Endothelial cell of umbilical vein (primary cell): ENCODE measurements at regions not wholly inside any gene's neighbourhood (a gene's known extent, or its start where the extent isn't known, plus 50 kb on each side); places are given as distances from the start of the nearest gene placed in this dataset.

Experiments
- BruUV-seq: library from RNA; stranded (reverse); fragments of 400-500 nt; replicated peaks from 2 replicates; lab custom pipeline; 2021; lab: Mats Ljungman, UMichigan
- CTCF ChIA-PET: fragments of 300-600, 350-600 bp; sonication (Branson Sonifier 250); formaldehyde crosslinking; loops from one replicate; lab custom pipeline; 2021; ENCODE audit warnings: antibody characterized with exemption, inconsistent platforms; lab: Charles Lee
- POLR2A ChIA-PET: fragments of 300-600, 350-600 bp; sonication (Branson Sonifier 250); formaldehyde crosslinking; loops from one replicate; lab custom pipeline; 2021; ENCODE audit warnings: antibody characterized with exemption, inconsistent platforms; lab: Charles Lee
- DNase-seq: peaks from one replicate; pipeline ENCODE4 v3.0.0-alpha.2; 2011; ENCODE audit warnings: low read depth, low spot score
- FAIRE-seq: peaks from 2 replicates; lab custom pipeline; 2011; peaks lifted over from hg19 to GRCh38; lab: Jason Lieb, UNC
- H2AFZ ChIP-seq: 2 replicates; pipeline ENCODE4 v1.6.0; 2012; ENCODE audit warnings: low read depth, low read length, control low read depth, inconsistent platforms
- H3K27ac ChIP-seq: 2 replicates; pipeline ENCODE4 v1.5.1; 2011; ENCODE audit warnings: low read depth, mild to moderate bottlenecking, control low read depth, low read length, moderate library complexity; ENCODE audit not compliant: insufficient read depth
- H3K27me3 ChIP-seq, 2 experiments: 2 replicates each; pipeline versions ENCODE4 v1.6.0 to v1.6.1; 2011; ENCODE audit warnings: low read length in 2 of 2, mixed read lengths in 1 of 2; ENCODE audit not compliant: control insufficient read depth in 2 of 2, insufficient read depth in 2 of 2
- H3K36me3 ChIP-seq, 2 experiments: 2 replicates in 1 of 2; 3 replicates in 1 of 2; pipeline ENCODE4 v1.5.1; 2011; ENCODE audit warnings: low read length in 2 of 2, mild to moderate bottlenecking in 1 of 2, moderate library complexity in 1 of 2; ENCODE audit not compliant: control insufficient read depth in 2 of 2, insufficient read depth in 2 of 2; ENCODE audit errors: extremely low read depth in 1 of 2
- H3K4me1 ChIP-seq: 3 replicates; pipeline ENCODE4 v1.5.1; 2011; ENCODE audit warnings: mild to moderate bottlenecking, low read length; ENCODE audit not compliant: control insufficient read depth, insufficient read depth; ENCODE audit errors: extremely low read depth
- H3K4me2 ChIP-seq: 2 replicates; pipeline ENCODE4 v1.6.1; 2011; ENCODE audit warnings: low read length, control low read depth, mixed read lengths; ENCODE audit not compliant: insufficient read depth
- H3K4me3 ChIP-seq, 3 experiments: fragments of 200-600 bp in 1 of 3; sonication (generic), shearing (Covaris generic) in 1 of 3; replicated peaks in 1 of 3; 2 replicates each; pipeline ENCODE4 v1.5.1; 2011 to 2016; ENCODE audit warnings: control low read depth in 3 of 3, low read length in 3 of 3, mild to moderate bottlenecking in 2 of 3, inconsistent platforms in 1 of 3, low read depth in 1 of 3, moderate library complexity in 1 of 3; ENCODE audit not compliant: insufficient read depth in 1 of 3
- H3K79me2 ChIP-seq: 2 replicates; pipeline ENCODE4 v1.6.0; 2012; ENCODE audit warnings: low read length, inconsistent platforms; ENCODE audit not compliant: control insufficient read depth, insufficient read depth
- H3K9ac ChIP-seq: replicated peaks from 2 replicates; pipeline ENCODE3; 2011; ENCODE audit warnings: low read length, control low read depth; ENCODE audit not compliant: insufficient read depth; ENCODE audit errors: extremely low read depth
- H3K9me1 ChIP-seq: replicated peaks from 3 replicates; pipeline ENCODE4 v1.6.0; 2011; ENCODE audit warnings: mild to moderate bottlenecking, low read length; ENCODE audit not compliant: control insufficient read depth, insufficient read depth; ENCODE audit errors: extremely low read depth
- H3K9me3 ChIP-seq: replicated peaks from 2 replicates; pipeline ENCODE4 v1.5.1; 2012; ENCODE audit warnings: low read length, inconsistent platforms; ENCODE audit not compliant: control insufficient read depth, insufficient read depth
- H4K20me1 ChIP-seq: replicated peaks from 2 replicates; pipeline ENCODE3; 2011; ENCODE audit warnings: mild to moderate bottlenecking, low read length; ENCODE audit not compliant: control insufficient read depth, insufficient read depth; ENCODE audit errors: extremely low read depth
- EZH2 ChIP-seq: IDR thresholded peaks from 2 replicates; pipeline ENCODE4 v1.6.1; 2012; ENCODE audit warnings: borderline replicate concordance, low read depth, mild to moderate bottlenecking, moderate library complexity, low read length, inconsistent platforms; ENCODE audit not compliant: severe bottlenecking
- FOS ChIP-seq: IDR thresholded peaks from 2 replicates; pipeline ENCODE4 v1.6.1; 2011; ENCODE audit warnings: mild to moderate bottlenecking, low read length, moderate library complexity, borderline replicate concordance; ENCODE audit not compliant: insufficient read depth
- GATA2 ChIP-seq: IDR thresholded peaks from 2 replicates; pipeline ENCODE4 v1.7.0; 2011; ENCODE audit warnings: low read depth, mild to moderate bottlenecking, moderate library complexity, mixed read lengths, low read length; ENCODE audit not compliant: insufficient read length, insufficient read depth
- JUN ChIP-seq: IDR thresholded peaks from 2 replicates; pipeline ENCODE4 v1.6.1; 2011; ENCODE audit warnings: borderline replicate concordance, low read depth; ENCODE audit not compliant: insufficient read length, insufficient read depth
- MYC ChIP-seq: IDR thresholded peaks from one replicate; pipeline ENCODE4 v1.6.1; 2011; ENCODE audit warnings: mild to moderate bottlenecking, low read depth, low read length
- POLR2A ChIP-seq: IDR thresholded peaks from 2 replicates; pipeline ENCODE4 v1.6.1; 2012; ENCODE audit warnings: low read depth, mild to moderate bottlenecking, control low read depth, low read length
- POLR2AphosphoS5 ChIP-seq: IDR thresholded peaks from 2 replicates; pipeline ENCODE4 v1.6.1; 2012; ENCODE audit warnings: low read depth, mild to moderate bottlenecking, control low read depth, low read length, moderate library complexity; ENCODE audit not compliant: insufficient read depth
- dilution Hi-C: fragments of 300-500 bp; cut with MboI; formaldehyde crosslinking; loops from one replicate; pipeline ENCODE4 v1.15.0; 2019; ENCODE audit warnings: low sequenced_read_pairs; ENCODE audit not compliant: extremely low pct_ligation_motif_present
- intact Hi-C: fragments of 100-400 bp; cut with micrococcal nuclease; formaldehyde crosslinking; loops from one replicate; pipeline ENCODE4 v1.10.0; 2022
- TF ChIP-seq, protein P1 (sequence below): IDR thresholded peaks from 2 replicates; pipeline ENCODE4 v1.6.1; 2011; ENCODE audit not compliant: insufficient read depth, insufficient read length
- TF ChIP-seq, protein P2 (sequence below), 2 donors: IDR thresholded peaks; 1 replicate in 1 of 2; 2 replicates in 1 of 2; pipeline ENCODE4 v1.5.1; 2011; ENCODE audit warnings: low read length in 2 of 2, mild to moderate bottlenecking in 2 of 2, moderate library complexity in 2 of 2, control low read depth in 1 of 2, inconsistent platforms in 1 of 2, low read depth in 1 of 2; ENCODE audit not compliant: insufficient read depth in 1 of 2; ENCODE audit errors: extremely low read depth in 1 of 2

DNA sequence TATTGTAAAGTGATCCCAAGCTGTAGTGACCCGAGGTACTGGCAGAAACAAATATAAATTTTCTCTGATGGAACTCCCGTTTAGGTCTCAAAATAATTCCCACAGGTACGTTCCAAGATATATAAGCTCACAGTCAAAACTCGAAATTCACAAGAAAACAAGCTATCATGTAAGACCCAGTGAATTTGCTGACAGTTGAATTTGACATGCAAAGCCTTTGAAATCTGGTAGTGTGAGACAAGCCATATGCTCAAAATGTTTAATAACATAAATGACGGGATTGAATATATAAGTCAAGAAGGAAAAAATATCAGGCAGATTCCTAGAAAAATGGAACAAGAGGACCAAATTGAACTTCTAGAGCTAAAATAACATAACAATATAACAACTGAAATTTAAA lies 252.8 kb downstream of the TMA16 start:
- Histone ChIP-seq H3K4me2 (no peak overlapping the region), H4K20me1 (no peaks in the 10 kb centered on the region), H3K4me3 (no peak overlapping the region), H3K27me3 (no peaks in the 10 kb centered on the region), H3K9me3 (no peaks in the 10 kb centered on the region), H3K36me3 (no peaks in the 10 kb centered on the region), H3K9ac (no peak overlapping the region), H3K9me1 (no peaks in the 10 kb centered on the region), H3K27ac (no peak overlapping the region), H2AFZ (no peak overlapping the region), H3K79me2 (no peaks in the 10 kb centered on the region), H3K4me1 (no peaks in the 10 kb centered on the region)
- ChIA-PET POLR2A (no interaction called here), CTCF (no interaction called here)
- FAIRE-seq (no peak), DNase-seq (no peak)
- TF ChIP-seq, protein P1, sequence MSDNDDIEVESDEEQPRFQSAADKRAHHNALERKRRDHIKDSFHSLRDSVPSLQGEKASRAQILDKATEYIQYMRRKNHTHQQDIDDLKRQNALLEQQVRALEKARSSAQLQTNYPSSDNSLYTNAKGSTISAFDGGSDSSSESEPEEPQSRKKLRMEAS: no peak
- TF ChIP-seq MYC (no peak), EZH2 (no peak), GATA2 (no peak), POLR2AphosphoS5 (no peak), JUN (no peak), POLR2A (no peak), FOS (no peak)
- TF ChIP-seq, protein P2, sequence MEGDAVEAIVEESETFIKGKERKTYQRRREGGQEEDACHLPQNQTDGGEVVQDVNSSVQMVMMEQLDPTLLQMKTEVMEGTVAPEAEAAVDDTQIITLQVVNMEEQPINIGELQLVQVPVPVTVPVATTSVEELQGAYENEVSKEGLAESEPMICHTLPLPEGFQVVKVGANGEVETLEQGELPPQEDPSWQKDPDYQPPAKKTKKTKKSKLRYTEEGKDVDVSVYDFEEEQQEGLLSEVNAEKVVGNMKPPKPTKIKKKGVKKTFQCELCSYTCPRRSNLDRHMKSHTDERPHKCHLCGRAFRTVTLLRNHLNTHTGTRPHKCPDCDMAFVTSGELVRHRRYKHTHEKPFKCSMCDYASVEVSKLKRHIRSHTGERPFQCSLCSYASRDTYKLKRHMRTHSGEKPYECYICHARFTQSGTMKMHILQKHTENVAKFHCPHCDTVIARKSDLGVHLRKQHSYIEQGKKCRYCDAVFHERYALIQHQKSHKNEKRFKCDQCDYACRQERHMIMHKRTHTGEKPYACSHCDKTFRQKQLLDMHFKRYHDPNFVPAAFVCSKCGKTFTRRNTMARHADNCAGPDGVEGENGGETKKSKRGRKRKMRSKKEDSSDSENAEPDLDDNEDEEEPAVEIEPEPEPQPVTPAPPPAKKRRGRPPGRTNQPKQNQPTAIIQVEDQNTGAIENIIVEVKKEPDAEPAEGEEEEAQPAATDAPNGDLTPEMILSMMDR (IDR thresholded peaks at IDR 0.05; ENCODE audit: extremely low read depth in 1 of 2, insufficient read depth in 1 of 2, low read depth in 1 of 2, low read length in 2 of 2): no peak
- dilution Hi-C loops (no loop called here), intact Hi-C loops (no loop called here)
- no TSS peak for BruUV-seq
